ENCODE measurements at regions not wholly inside any gene's neighbourhood (a gene's known extent, or its start where the extent isn't known, plus 50 kb on each side); places are given as distances from the start of the nearest gene placed in this dataset.
"Not testable (repeated sequence)": the region's sequence is repeated elsewhere in the genome, so short reads cannot be mapped to it uniquely, and the experiment has no call there.

DNA sequence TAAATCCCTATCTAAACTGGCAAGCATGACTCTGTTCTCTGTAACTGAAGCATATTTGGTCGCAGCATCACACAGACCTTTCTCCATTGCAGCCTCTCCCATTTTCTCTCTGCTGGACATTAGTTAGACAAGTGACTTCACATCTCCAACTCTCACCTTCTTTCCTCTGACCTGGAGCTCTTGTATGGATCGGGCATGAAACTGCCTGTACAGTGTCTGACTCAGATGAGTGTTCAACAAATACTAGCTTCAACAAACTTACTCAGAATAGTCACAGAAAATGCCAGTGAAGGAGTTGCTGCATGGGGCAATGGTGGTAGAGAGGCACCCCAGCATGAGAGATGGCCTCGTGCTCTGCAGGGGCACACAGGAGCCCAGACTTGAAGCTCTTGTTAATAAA, 104.7 kb upstream of the COPS8 start:
- no peak for DNase-seq

DNA sequence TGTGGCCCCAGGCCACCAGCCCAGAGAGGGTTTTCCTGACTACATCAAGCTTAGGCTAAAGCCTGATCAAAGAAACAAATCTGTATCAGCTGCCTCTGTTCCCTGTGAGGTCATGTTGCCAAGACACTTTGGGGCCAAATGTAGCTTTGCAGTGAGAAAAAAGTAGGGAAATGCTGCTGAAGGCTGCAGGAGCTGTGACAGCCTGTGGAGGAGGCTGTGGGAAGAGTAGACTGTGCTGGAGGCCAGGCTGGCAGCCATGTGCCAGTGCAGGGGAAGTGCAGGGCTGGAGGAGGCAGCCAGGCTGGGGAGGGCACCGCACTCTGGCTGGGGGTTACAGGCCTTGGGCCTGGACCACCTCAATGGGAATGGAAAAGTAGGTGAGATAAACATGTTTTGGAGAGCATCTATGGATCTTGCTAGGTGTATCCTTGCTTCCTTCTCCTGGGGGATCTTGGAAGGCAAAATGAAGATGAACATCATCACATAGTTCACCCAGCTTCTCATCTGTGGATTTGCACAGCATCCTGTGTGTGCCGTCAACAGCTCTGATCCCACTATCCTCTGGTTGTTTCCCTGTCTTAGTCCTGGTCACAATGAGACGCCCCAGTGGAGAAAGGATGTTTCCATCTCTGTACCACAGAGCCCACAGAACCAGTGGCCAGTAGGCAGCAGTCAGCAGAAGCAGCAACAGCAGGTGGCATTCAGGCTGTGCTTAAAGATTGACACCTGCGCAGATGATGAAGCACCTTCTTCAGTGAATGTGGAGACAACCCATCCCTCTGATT, 103.8 kb upstream of the COPS8 start:
- no peak for DNase-seq

DNA sequence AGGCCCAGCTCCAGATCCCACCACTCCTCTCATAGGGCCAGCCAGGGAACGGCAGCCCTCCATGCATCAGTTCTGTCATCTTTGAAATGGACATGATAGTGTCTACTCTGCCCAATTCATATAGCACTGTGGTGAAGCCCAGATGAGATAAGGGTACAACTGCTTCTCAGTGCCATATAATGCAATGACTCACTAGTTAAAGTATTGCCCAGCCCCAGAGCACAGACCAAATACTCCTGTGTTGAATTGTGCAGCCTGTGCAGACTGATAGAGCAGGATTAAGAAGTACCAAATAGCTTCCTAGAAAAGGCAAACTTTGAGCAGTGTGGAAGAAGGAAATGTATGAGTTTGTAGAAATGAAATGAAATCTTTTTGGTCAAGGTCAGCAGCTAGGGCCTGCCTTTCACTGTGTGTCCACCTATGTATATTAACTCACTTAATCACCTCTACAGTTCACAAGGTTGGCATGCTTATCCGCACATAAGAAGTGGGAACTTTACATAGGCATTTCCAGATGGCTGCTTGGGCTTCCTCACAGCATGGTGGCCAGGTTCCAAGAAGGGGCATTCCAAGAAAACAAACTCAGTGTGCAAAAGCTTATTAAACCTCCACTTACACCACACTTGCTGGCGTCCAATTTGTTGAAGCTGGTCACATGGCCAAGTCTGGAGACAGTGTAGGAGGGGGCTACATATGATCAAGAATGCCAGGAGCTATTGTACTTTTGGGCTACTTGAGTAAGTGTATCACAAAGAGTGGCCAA, 102.8 kb upstream of the COPS8 start:
- no peak for DNase-seq

DNA sequence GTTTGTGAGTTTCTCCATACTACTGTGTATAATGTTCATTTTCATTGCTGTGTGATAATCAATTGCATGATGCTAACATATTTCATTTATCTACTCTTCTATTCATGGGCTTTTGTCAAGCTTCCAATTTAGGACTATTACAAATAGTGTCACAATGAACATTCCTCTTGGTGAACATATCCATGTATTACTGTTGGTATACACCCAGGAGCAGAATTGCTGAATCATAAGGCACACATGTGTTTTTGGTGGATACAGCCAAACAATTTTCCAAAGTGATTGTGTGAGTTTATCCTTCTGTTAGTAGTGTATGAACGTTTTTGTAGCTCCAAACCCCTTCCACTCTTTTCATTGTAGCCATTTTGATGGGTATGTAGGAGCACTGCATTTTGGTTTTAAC, 101.6 kb upstream of the COPS8 start:
- no peak for DNase-seq

DNA sequence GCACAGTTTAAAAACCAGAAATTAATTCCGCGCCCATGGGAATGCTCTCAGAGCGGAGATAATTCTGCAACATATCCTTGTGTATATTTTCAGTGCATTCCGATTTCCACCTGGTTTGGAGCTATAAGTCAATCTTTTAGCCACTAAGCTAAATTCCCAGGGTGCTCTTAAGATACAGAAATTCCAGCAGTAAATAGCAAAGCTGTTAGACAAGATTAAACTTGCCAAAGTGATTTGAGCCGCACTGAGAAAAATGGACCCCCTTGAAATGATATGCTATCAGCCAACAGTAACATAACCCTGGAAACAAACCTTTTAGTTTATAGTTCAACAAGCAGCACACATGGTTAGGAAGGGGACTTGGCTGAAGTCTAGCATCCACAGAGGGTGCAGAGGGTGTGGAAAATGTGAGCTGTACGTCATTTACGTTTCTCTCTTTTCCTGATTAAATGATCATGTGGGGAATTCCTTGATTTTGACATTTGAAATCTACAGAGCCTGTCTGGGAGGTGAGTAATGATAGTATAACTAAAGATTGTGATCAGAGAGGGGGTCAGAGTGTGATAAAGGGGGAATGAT, 99.8 kb upstream of the COPS8 start:
- no peak for DNase-seq

DNA sequence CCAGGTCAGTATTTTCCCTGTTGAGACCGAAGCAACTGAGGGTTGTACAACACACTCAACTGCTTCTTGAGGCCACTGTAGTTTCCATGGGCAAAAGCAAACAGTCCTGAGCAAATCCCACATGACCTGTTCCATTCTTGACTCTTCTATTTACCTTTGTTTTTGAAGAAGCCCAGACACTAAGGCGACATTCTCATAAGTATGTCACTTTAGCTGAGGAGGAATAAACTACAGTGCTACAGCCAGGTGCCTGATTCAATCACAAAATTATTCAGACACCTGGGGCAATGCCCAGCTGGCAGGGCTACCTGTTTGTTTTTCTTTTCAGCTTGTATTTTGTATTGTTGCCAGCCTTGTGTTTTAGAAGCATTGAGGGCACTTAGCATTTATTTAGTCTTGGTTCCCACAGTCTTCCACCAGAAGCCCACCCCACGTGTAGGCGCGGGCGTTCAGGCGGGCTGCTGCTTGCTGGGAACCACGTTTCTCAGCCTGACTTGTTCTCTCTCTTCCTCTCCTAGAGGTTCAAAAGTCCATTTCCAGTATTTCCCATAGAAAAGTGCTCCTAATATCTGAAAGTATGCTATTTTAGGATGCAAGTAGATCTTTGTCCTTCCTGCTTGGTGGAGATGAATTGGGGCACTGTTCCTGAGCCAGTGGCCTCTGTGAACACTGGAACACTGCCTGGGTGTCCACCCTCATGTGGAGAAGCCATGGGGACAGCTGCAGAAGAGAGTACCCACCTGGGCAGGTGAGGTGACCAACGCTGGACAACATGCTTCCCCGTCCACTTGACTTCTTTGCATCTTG, 99.0 kb upstream of the COPS8 start:
- DNase-seq: no peak

DNA sequence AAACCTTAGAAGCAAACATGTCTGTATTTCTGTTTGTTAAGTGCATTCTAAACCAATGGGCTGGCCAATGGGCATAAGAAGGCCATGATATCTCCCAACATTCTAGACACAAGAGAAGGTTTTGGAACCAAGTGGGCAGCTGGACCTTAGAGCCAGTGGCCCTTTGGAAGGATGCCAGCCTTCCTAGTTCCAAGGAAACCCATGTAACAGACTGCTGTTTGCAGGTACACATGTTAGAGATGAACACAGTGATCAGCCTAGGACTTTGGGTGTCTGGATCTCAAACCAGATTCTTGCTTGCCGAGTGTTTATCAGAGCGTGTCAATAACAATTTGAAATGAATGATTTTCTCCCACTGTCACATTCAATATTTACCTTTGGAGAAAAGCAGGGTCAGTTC, 97.5 kb upstream of the COPS8 start:
- DNase-seq: no peak

DNA sequence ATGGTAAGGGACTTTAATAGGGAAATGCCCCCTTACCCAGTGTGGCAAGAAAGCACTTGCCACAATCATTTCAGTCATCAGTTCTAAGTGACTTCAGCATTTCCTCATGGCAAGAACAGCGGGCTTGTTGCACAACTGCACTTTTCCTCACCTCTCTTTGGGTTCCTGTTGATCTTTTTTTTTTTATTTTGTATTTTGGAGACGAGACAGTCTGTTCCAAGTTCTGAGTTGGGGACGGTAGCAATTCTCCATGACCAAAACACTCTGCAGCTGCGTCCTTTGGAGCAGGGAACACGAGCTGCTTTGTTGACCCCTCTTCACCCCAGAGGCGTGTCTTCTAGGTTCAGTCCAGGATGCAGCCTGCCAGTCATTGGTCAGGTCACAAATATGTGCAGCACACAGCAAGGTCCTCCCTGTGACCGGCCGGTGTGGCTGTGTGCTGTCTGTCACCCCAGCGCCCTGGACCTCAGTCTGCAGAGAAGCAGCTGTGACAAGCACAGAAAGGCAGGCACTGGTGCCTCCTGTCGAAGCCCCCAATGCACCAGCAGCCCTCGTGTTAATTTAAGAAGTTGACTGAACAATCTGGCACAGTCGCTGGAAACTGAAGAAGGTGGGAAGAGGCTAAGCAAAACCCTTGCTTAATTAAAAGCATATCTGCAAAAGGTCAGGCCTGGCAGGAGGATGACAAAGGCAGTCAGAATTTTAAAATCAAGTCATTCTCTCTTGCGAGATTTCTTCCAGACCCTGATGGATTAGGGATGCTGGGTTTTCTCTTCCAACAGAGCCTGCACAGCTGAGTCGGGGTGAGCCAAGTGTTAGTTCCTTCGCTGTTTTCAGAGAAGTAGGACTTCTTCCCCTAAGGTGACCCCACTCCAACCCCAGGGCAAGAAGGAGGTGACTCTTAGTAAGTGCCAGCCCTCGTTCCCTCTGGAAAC, 96.7 kb upstream of the COPS8 start:
- no peak for DNase-seq

DNA sequence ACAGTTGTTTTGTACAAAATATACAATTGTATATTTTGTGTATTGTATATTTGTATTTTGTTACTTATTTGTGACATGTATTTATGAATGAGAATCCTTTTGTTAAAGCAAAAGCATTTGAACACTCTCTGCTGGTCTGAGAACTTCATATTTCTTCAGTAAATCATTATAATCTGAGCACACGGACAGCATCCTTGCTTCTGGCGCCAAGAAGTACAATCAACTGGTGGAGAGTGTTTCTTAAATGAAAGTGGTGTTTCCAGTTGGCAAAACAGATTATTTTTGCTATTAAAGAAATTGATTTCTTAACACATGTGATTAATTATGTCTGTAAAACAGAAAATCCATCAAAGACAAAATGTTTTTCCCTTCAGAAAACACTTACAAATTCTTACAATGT, 95.1 kb upstream of the COPS8 start:
- DNase-seq: no peak

DNA sequence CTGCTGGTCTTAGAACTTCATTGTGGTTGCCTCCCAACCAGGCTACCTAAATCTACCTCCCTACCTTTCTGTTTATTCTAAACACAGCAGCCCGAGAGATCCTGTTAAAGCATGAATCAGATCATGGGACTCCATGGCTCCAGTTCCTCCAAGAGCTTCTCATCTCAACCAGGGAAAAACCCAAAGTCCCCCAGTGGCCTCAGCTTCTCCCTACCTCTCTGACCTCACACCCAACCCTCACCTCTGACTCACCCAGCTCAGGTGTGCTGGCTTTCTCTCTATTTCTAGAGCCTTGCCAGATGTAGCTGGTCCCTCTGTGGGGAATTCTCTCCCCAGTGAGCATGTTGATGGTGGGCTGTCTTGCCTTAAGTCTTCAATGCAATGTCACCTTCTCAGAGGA, 93.8 kb upstream of the COPS8 start:
- no peak for DNase-seq

DNA sequence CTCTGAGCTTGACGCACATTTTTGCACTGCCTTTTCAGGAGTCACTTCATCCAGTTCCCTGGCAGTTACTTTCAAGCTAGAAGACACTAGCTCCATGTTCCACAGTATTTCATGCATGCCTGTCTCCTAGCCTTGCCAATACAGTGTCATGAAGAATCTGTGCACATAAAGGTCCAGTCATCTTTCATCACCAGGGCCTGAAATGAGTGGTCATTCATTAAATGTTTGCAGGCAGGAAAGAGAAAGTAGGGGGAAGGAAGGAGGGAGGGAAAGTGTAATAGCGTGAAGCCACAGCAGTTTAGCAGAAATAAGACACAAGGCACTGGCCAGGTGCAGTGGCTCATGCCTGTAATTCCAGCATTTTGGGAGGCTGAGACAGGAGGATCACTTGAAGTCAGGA, 92.4 kb upstream of the COPS8 start:
- DNase-seq: no peak

DNA sequence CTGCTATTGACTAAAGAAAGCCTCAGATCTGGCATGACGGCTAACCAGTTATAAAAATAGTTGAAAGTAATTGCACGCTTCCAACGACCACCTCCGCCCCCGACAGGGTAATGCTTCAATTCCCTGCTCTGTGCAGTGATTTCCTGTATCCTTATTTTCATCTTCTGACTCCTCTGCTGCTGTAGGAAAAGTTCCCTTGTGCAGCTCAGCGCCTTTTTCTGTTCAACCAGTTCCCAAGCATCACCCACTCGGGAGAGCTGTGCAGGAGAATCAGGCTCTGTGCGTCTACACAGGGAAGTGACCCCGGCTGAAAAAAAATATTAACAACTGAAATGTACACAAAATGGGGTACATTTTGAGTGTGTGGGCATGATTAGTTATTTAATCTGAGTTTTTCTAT, 91.3 kb upstream of the COPS8 start:
- no peak for DNase-seq

DNA sequence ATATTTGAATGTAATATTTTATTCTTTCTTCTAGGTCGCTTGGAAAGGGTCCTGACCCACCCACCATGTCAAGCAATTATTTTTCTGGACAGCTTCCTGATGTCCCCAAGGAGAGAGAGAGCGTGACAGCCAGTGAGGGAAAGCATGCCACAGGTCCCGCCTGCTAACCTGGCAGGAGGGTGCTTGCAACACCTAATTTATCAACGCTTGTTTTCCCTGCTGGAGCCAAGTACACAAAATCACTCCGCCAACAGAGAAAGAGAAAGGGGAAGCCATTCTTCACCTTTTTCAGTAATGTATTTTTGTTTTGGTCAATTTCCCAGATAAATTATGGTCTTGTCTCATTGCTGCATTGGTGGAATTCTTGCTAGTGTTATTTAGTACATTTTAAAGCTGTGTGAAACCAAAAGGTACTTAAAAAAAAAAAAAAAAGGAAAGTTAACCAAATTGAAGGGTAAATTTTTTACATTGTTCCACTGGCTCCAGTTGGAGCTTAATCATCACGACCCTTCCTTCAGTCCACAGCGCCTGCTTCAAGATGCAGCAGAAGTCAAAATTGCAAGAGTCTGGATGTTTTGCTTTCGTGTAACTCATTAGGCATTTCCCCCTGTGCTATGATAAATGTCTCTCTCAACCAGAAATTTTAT, 88.5 kb upstream of the COPS8 start:
- DNase-seq: no peak

DNA sequence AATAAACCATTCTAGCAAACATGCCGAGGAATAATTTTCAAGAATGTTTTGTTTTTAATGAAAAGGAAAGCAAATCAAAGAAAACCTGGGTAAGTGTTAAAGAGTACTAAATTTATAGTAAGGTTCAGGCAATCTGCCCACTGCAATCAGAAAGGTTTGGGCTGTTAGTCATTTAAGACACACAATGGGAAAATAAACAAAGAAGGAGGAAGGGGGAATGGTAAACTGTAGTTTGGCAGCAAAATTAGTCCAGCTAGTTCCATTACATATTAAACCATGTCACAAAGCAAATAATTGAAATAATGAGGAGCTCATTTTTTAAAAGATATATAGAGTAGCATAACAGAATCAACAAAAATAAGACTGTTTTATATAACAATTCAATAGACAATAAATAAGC, 87.5 kb upstream of the COPS8 start:
- DNase-seq: no peak

DNA sequence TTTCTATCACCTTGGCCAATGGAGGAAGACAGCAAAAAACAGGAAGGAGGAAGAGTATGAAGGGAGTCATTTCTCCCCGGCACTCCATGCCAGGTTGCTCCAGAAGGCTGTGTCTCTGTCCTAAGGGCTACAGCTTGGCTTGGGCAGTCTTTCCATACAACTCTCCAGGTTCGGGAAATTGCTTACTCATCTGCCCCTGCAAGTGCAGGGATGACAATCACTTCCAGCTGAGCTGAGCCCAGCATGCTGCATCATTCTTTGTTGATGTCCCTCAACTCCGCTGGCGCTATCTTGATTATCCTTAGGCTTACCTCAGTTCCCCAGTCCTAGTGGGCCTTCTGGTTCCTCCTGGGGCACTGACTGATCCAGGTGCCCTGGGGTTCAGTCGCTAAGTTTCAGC, 86.9 kb upstream of the COPS8 start:
- no peak for DNase-seq

DNA sequence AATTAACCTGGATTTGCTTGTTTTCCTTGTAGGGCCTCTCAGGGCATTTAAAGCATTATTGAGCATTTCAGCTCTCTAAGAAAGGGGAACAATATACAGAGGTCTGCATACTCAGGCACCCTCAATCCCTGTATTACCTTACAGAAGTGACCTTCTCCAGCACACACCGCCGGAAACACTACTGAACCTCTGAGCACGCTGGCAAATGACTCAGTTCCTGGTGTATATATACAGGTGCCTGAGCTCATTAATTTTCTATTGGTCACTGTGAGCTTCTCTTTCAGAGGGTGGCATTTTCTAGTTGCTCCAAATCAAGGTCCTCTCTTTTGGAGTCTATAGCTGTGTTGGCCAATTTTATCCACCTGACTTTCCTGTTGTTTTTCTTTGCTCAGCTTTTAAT, 85.2 kb upstream of the COPS8 start:
- DNase-seq: no peak

DNA sequence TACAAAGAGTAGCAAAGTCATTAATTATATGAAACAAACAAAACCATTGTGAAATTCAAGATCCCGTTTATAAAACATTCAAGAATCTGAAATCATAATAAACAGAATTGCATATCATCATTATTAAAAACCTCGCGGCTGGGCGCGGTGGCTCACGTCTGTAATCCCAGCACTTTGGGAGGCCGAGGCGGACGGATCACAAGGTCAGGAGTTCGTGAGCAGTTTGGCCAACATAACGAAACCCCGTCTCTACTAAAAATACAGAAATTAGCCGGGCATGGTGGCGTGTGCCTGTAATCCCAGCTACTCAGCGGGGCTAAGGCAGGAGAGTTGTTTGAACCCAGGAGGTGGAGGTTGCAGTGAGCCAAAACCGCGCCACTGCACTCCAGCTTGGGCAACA, 80.3 kb upstream of the COPS8 start:
- not testable (repeated sequence) for DNase-seq

DNA sequence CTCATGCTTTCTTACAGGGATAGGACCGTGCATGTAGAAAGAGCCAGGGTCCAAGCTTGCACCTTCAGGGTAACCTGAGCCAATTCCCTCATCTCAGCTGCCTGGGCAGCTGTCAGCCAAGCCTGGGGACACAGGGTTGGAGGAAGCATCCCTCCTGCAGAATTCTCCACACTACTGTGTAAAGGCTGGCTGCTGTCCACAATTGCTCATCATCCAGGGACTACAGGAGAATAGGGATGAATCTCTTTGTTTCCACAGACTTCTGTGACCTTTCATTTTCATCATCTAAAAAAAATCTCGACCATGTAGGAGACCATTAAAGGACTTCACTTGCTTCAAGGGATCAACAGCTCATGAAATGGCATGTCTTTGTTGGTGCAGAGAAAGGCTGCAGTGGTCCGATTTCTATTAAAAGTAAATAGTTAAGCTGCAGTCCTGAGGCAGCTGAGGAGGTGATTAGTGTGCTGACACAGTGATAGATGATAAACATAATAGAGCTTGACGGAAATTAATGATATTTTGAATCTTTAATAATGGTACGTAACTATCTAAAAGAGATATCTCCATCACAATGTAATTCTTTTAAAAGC, 74.4 kb upstream of the COPS8 start:
- no peak for DNase-seq

DNA sequence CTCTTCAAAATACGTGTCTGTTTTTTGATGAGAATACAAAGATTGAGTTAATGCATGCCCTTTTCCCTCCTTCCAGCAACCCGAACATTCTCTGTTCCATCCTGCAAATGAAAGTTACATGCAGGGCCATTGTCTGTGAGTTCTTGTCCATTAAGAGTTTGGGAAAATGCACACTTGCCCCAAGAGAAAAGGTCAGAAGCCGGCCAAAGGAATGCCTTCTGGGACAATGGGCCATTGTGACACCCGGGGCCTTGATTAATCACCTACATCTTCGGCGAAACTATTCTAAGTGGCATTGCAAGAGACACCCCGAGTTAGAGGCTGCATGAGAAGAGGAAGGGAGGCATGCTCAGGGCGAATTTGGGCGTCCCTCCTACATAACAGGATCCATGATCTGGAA, 73.7 kb upstream of the COPS8 start:
- no peak for DNase-seq

DNA sequence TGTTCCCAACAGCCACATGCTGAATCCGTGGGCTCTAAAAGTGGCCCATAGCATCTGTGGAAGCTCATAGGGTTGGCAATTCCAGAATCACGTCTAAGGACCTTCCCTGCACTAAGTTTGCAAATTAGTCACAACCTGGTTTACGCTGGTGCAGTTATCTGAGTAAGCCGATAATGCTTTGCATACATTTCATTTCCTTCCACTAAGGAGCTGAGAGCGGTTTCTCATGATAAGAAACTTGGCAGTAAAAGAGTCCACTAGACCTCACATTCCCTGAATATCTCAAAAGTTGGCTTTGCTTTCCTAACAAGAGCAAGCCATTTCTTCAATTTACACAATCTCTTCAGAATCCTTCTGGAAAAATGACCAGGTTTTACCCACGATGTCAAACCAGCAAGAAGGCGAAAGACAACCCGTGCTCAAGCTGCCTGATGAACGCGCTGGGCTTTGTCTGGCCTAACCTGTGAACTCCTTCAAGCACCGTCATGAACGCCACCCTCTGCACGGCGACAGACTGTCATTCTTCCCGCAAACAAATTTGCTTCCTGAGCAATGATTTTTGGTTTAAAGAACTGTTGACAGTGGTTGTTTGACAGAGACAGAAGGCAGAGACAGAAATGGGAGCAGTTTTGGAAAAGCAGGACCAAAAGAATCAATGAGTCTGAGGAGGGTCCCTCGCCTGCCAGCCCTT, 73.0 kb upstream of the COPS8 start:
- DNase-seq: no peak
